ENCODE measurements at regions not wholly inside any gene's neighbourhood (a gene's known extent, or its start where the extent isn't known, plus 50 kb on each side); places are given as distances from the start of the nearest gene placed in this dataset.

- WGBS (ENCODE audit: low lambda C conversion rate) = 1% methylated on average over 1 of the region's 1 CpG
- no peak overlapping the region for H3K27ac ChIP-seq (ENCODE audit: extremely low read length, insufficient read depth, low read length)
- no peak for DNase-seq (ENCODE audit: low spot score)
- in situ Hi-C loops (cut with HindIII; ENCODE audit: extremely low pct_ligation_motif_present, low pct_unique_long_range_greater_than_20kb) = no loop called here
- peak; percentile 39; the same call in 1 of the 2 replicates for TF ChIP-seq MAFF (IDR thresholded peaks at IDR 0.05; ENCODE audit: low read depth, low read length)
- TF ChIP-seq MAFK (conservative IDR thresholded peaks at IDR 0.05 in 1 of 2, IDR thresholded peaks at IDR 0.05 in 1 of 2; ENCODE audit: low read length in 2 of 2) = peak in 1 of 2 experiments; percentile 71; a peak in 2 of 4 replicates
- TF ChIP-seq ZNF557 (CRISPR knock-in tag; IDR thresholded peaks at IDR 0.05) = no peak
- no peak overlapping the region for H3K4me3 ChIP-seq (replicated peaks in 1 of 3; ENCODE audit: insufficient read depth in 1 of 3, low read depth in 2 of 3, low read length in 3 of 3)
- H3K9ac ChIP-seq (ENCODE audit: insufficient read depth, low read depth, low read length) = no peak overlapping the region
- no peak overlapping the region for H3K4me2 ChIP-seq (ENCODE audit: low read depth, low read length)
- intact Hi-C loops (cut with micrococcal nuclease; ENCODE audit: unreplicated experiment) = no loop called here
- no peak overlapping the region for H2AFZ ChIP-seq (ENCODE audit: low read length)
- no peaks in the 10 kb centered on the region for H3K79me2 ChIP-seq (ENCODE audit: insufficient read depth, low read length)
- no peaks in the 10 kb centered on the region for H3K36me3 ChIP-seq (replicated peaks in 1 of 2; ENCODE audit: control insufficient read depth in 1 of 2, insufficient read depth in 2 of 2, low read length in 2 of 2)
- no peak for ATAC-seq
- H4K20me1 ChIP-seq (ENCODE audit: insufficient read depth, low read length) = no peaks in the 10 kb centered on the region
- no peaks in the 10 kb centered on the region for H3K9me3 ChIP-seq (ENCODE audit: low read length)
- POLR2A ChIA-PET = no interaction called here
- BruUV-seq (replicated peaks) = no TSS peak
- CTCF ChIA-PET (ENCODE audit: low intra/inter-chr PET ratio, low total read pairs) = no interaction called here
- no peaks in the 10 kb centered on the region for H3K27me3 ChIP-seq (ENCODE audit: control insufficient read depth in 1 of 2, insufficient read depth in 2 of 2, low read length in 2 of 2)
- no peak for FAIRE-seq
- H3K4me1 ChIP-seq (ENCODE audit: insufficient read depth, low read length) = no peaks in the 10 kb centered on the region
Observed at GRCh38 chr6:76835695-76836094, 627.6 kb downstream of the HTR1B start.

- POLR2A ChIA-PET = no interaction called here
- WGBS (ENCODE audit: low lambda C conversion rate) = 5% methylated on average over 1 of the region's 1 CpG
- TF ChIP-seq SKIL (CRISPR knock-in tag; IDR thresholded peaks at IDR 0.05; ENCODE audit: borderline replicate concordance) = no peak
- TF ChIP-seq PRDM10 (CRISPR knock-in tag; IDR thresholded peaks at IDR 0.05; ENCODE audit: low read depth) = no peak
- no peak for TF ChIP-seq ZNF552 (CRISPR knock-in tag; IDR thresholded peaks at IDR 0.05; ENCODE audit: borderline replicate concordance)
- no peak for TF ChIP-seq ZBTB7A (CRISPR knock-in tag; IDR thresholded peaks at IDR 0.05)
- TF ChIP-seq SALL1 (CRISPR knock-in tag; IDR thresholded peaks at IDR 0.05) = no peak
- TF ChIP-seq PAWR (CRISPR knock-in tag; IDR thresholded peaks at IDR 0.05; ENCODE audit: borderline replicate concordance) = no peak
- TF ChIP-seq DNMT3B (CRISPR knock-in tag; conservative IDR thresholded peaks at IDR 0.05) = no peak
- no peak for TF ChIP-seq NR2F6 (IDR thresholded peaks at IDR 0.05)
- TF ChIP-seq NR2F6 (CRISPR knock-in tag; IDR thresholded peaks at IDR 0.05) = no peak
Observed at GRCh38 chr6:76835293-76835692, 628.0 kb downstream of the HTR1B start.

More at GRCh38 chr6:76835293-76835692, 628.0 kb downstream of the HTR1B start:
- in situ Hi-C loops (cut with HindIII; ENCODE audit: extremely low pct_ligation_motif_present, low pct_unique_long_range_greater_than_20kb) = no loop called here
- no peaks in the 10 kb centered on the region for H3K36me3 ChIP-seq (replicated peaks in 1 of 2; ENCODE audit: control insufficient read depth in 1 of 2, insufficient read depth in 2 of 2, low read length in 2 of 2)
- H3K4me2 ChIP-seq (ENCODE audit: low read depth, low read length) = no peak overlapping the region
- H3K79me2 ChIP-seq (ENCODE audit: insufficient read depth, low read length) = no peaks in the 10 kb centered on the region
- H4K20me1 ChIP-seq (ENCODE audit: insufficient read depth, low read length) = no peaks in the 10 kb centered on the region
- no peak overlapping the region for H2AFZ ChIP-seq (ENCODE audit: low read length)
- no peaks in the 10 kb centered on the region for H3K9me3 ChIP-seq (ENCODE audit: low read length)
- FAIRE-seq (no peak), DNase-seq (ENCODE audit: low spot score) (no peak), ATAC-seq (no peak)
- H3K9ac ChIP-seq (ENCODE audit: insufficient read depth, low read depth, low read length) = no peak overlapping the region
- no peaks in the 10 kb centered on the region for H3K27me3 ChIP-seq (ENCODE audit: control insufficient read depth in 1 of 2, insufficient read depth in 2 of 2, low read length in 2 of 2)
- no TSS peak for BruUV-seq (replicated peaks)
- H3K4me1 ChIP-seq (ENCODE audit: insufficient read depth, low read length) = no peaks in the 10 kb centered on the region
- intact Hi-C loops (cut with micrococcal nuclease; ENCODE audit: unreplicated experiment) = no loop called here
- no peak overlapping the region for H3K4me3 ChIP-seq (replicated peaks in 1 of 3; ENCODE audit: insufficient read depth in 1 of 3, low read depth in 2 of 3, low read length in 3 of 3)
- CTCF ChIA-PET (ENCODE audit: low intra/inter-chr PET ratio, low total read pairs) = no interaction called here
- H3K27ac ChIP-seq (ENCODE audit: extremely low read length, insufficient read depth, low read length) = no peak overlapping the region

Measured in HepG2 (cell line).